ENCODE measurements at regions not wholly inside any gene's neighbourhood (a gene's known extent, or its start where the extent isn't known, plus 50 kb on each side); places are given as distances from the start of the nearest gene placed in this dataset.

GRCh38 chr7:41538810-41539724 is 163.8 kb downstream of the INHBA start:
- Histone ChIP-seq H3K9me3 (ENCODE audit: severe bottlenecking) (no peaks in the 10 kb centered on the region), H3K4me3 (ENCODE audit: severe bottlenecking) (no peak overlapping the region), H3K4me1 (ENCODE audit: insufficient read depth, poor library complexity, severe bottlenecking) (no peaks in the 10 kb centered on the region), H3K27ac (ENCODE audit: poor library complexity, severe bottlenecking) (no peak overlapping the region), H3K36me3 (ENCODE audit: low read depth) (no peaks in the 10 kb centered on the region), H3K27me3 (ENCODE audit: insufficient read depth, poor library complexity, severe bottlenecking) (no peaks in the 10 kb centered on the region)
- no peak for DNase-seq (ENCODE audit: low spot score)
- no peak for TF ChIP-seq CTCF (IDR thresholded peaks at IDR 0.05; ENCODE audit: poor library complexity, severe bottlenecking)
- ATAC-seq (ENCODE audit: low read depth): no peak

- Histone ChIP-seq H3K27me3 (ENCODE audit: insufficient read depth, poor library complexity, severe bottlenecking) (no peaks in the 10 kb centered on the region), H3K4me3 (ENCODE audit: severe bottlenecking) (no peak overlapping the region), H3K9me3 (ENCODE audit: severe bottlenecking) (no peaks in the 10 kb centered on the region), H3K4me1 (ENCODE audit: insufficient read depth, poor library complexity, severe bottlenecking) (no peaks in the 10 kb centered on the region), H3K27ac (ENCODE audit: poor library complexity, severe bottlenecking) (no peak overlapping the region), H3K36me3 (ENCODE audit: low read depth) (no peaks in the 10 kb centered on the region)
- TF ChIP-seq CTCF (IDR thresholded peaks at IDR 0.05; ENCODE audit: poor library complexity, severe bottlenecking): no peak
- DNase-seq (ENCODE audit: low spot score) (no peak), ATAC-seq (ENCODE audit: low read depth) (no peak)
These were observed 165.8 kb downstream of the INHBA start for GRCh38 chr7:41536873-41537665.

- H3K36me3 ChIP-seq (ENCODE audit: low read depth): no peaks in the 10 kb centered on the region
- TF ChIP-seq CTCF (IDR thresholded peaks at IDR 0.05; ENCODE audit: poor library complexity, severe bottlenecking): no peak
- ATAC-seq (ENCODE audit: low read depth) (no peak), DNase-seq (ENCODE audit: low spot score) (no peak)
- H3K4me1 ChIP-seq (ENCODE audit: insufficient read depth, poor library complexity, severe bottlenecking): no peaks in the 10 kb centered on the region
- H3K27me3 ChIP-seq (ENCODE audit: insufficient read depth, poor library complexity, severe bottlenecking): no peaks in the 10 kb centered on the region
- H3K9me3 ChIP-seq (ENCODE audit: severe bottlenecking): no peaks in the 10 kb centered on the region
- no peak overlapping the region for H3K27ac ChIP-seq (ENCODE audit: poor library complexity, severe bottlenecking)
- H3K4me3 ChIP-seq (ENCODE audit: severe bottlenecking): no peak overlapping the region
These were observed 166.6 kb downstream of the INHBA start for GRCh38 chr7:41536122-41536872.

GRCh38 chr7:41529831-41530230 is 173.1 kb downstream of the INHBA start:
- Histone ChIP-seq H3K9me3 (ENCODE audit: severe bottlenecking) (no peaks in the 10 kb centered on the region), H3K4me3 (ENCODE audit: severe bottlenecking) (no peak overlapping the region), H3K27me3 (ENCODE audit: insufficient read depth, poor library complexity, severe bottlenecking) (no peaks in the 10 kb centered on the region), H3K27ac (ENCODE audit: poor library complexity, severe bottlenecking) (no peak overlapping the region), H3K36me3 (ENCODE audit: low read depth) (no peaks in the 10 kb centered on the region), H3K4me1 (ENCODE audit: insufficient read depth, poor library complexity, severe bottlenecking) (no peaks in the 10 kb centered on the region)
- DNase-seq (ENCODE audit: low spot score): no peak
- no peak for TF ChIP-seq CTCF (IDR thresholded peaks at IDR 0.05; ENCODE audit: poor library complexity, severe bottlenecking)
- no peak for ATAC-seq (ENCODE audit: low read depth)
